ENCODE measurements at regions not wholly inside any gene's neighbourhood (a gene's known extent, or its start where the extent isn't known, plus 50 kb on each side); places are given as distances from the start of the nearest gene placed in this dataset.

GRCh38 chr9:124183772-124184171, 74.0 kb upstream of the NEK6 start:
- Histone ChIP-seq H3F3A (ENCODE audit: insufficient read depth) (no peaks in the 10 kb centered on the region), H3K9me3 (ENCODE audit: insufficient read depth, low read length) (no peaks in the 10 kb centered on the region), H2AFZ (ENCODE audit: low read depth, low read length, severe bottlenecking) (no peak overlapping the region), H3K36me3 (ENCODE audit: low read length) (no peaks in the 10 kb centered on the region), H3K79me2 (ENCODE audit: insufficient read depth, low read length) (no peaks in the 10 kb centered on the region), H3K27me3 (ENCODE audit: low read length) (no peaks in the 10 kb centered on the region), H3K27ac (ENCODE audit: low read depth, low read length) (no peak overlapping the region), H3K4me2 (ENCODE audit: low read depth, low read length, poor library complexity, severe bottlenecking) (no peak overlapping the region), H3K9ac (ENCODE audit: low read length) (no peak overlapping the region), H3K9me2 (replicated peaks; ENCODE audit: insufficient read depth, low read length) (no peaks in the 10 kb centered on the region), H4K20me1 (ENCODE audit: low read depth, low read length) (no peaks in the 10 kb centered on the region), H3K4me3 (ENCODE audit: insufficient read depth, low read length, poor library complexity, severe bottlenecking) (no peak overlapping the region)
- TF ChIP-seq CTCF (IDR thresholded peaks at IDR 0.05; ENCODE audit: insufficient read depth, low read length, poor library complexity, severe bottlenecking) (no peak), EZH2phosphoT487 (conservative IDR thresholded peaks at IDR 0.05; ENCODE audit: low read length) (no peak)

- Histone ChIP-seq H3F3A (ENCODE audit: insufficient read depth) (no peaks in the 10 kb centered on the region), H3K79me2 (ENCODE audit: insufficient read depth, low read length) (no peaks in the 10 kb centered on the region), H2AFZ (ENCODE audit: low read depth, low read length, severe bottlenecking) (no peak overlapping the region), H3K9me3 (ENCODE audit: insufficient read depth, low read length) (no peaks in the 10 kb centered on the region), H3K4me3 (ENCODE audit: insufficient read depth, low read length, poor library complexity, severe bottlenecking) (no peak overlapping the region), H4K20me1 (ENCODE audit: low read depth, low read length) (no peaks in the 10 kb centered on the region), H3K4me2 (ENCODE audit: low read depth, low read length, poor library complexity, severe bottlenecking) (no peak overlapping the region), H3K36me3 (ENCODE audit: low read length) (no peaks in the 10 kb centered on the region), H3K27me3 (ENCODE audit: low read length) (no peaks in the 10 kb centered on the region), H3K9me2 (replicated peaks; ENCODE audit: insufficient read depth, low read length) (no peaks in the 10 kb centered on the region), H3K27ac (ENCODE audit: low read depth, low read length) (no peak overlapping the region), H3K9ac (ENCODE audit: low read length) (no peak overlapping the region)
- TF ChIP-seq CTCF (IDR thresholded peaks at IDR 0.05; ENCODE audit: insufficient read depth, low read length, poor library complexity, severe bottlenecking) (no peak), EZH2phosphoT487 (conservative IDR thresholded peaks at IDR 0.05; ENCODE audit: low read length) (no peak)
Observed at GRCh38 chr9:124185413-124185812, 72.3 kb upstream of the NEK6 start.

DNA sequence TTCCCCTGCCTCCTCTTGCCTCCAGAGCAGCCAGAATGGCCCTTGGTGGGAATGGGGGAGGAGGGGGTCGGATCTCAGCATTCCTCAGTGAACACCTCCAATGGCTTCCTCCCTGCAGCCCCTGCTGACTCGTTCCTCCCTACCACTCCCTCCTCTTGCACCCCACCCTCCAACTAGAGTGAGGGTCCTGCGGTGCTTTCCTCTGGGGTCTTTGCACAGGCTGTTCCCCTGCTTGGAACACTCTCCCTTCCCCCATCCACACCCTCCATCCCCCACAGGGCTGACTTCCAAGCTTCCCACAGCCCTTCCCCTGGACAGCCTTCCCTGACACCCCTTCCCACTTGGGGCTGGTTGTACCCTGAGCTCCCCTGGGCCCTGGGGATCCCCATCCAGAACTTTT, 70.4 kb upstream of the NEK6 start:
- no peaks in the 10 kb centered on the region for H3K27me3 ChIP-seq (ENCODE audit: low read length)
- no peaks in the 10 kb centered on the region for H4K20me1 ChIP-seq (ENCODE audit: low read depth, low read length)
- no peak overlapping the region for H3K27ac ChIP-seq (ENCODE audit: low read depth, low read length)
- H3K9ac ChIP-seq (ENCODE audit: low read length), result no peak overlapping the region
- H3K4me2 ChIP-seq (ENCODE audit: low read depth, low read length, poor library complexity, severe bottlenecking), result no peak overlapping the region
- no peaks in the 10 kb centered on the region for H3K36me3 ChIP-seq (ENCODE audit: low read length)
- H3F3A ChIP-seq (ENCODE audit: insufficient read depth), result no peaks in the 10 kb centered on the region
- no peaks in the 10 kb centered on the region for H3K9me3 ChIP-seq (ENCODE audit: insufficient read depth, low read length)
- H3K79me2 ChIP-seq (ENCODE audit: insufficient read depth, low read length), result no peaks in the 10 kb centered on the region
- no peaks in the 10 kb centered on the region for H3K9me2 ChIP-seq (replicated peaks; ENCODE audit: insufficient read depth, low read length)
- no peak overlapping the region for H2AFZ ChIP-seq (ENCODE audit: low read depth, low read length, severe bottlenecking)
- TF ChIP-seq EZH2phosphoT487 (conservative IDR thresholded peaks at IDR 0.05; ENCODE audit: low read length) (no peak), CTCF (IDR thresholded peaks at IDR 0.05; ENCODE audit: insufficient read depth, low read length, poor library complexity, severe bottlenecking) (no peak)
- H3K4me3 ChIP-seq (ENCODE audit: insufficient read depth, low read length, poor library complexity, severe bottlenecking), result no peak overlapping the region

All from SU-DHL-6 (cell line).